ENCODE measurements at regions not wholly inside any gene's neighbourhood (a gene's known extent, or its start where the extent isn't known, plus 50 kb on each side); places are given as distances from the start of the nearest gene placed in this dataset. TPM values are rescaled to one million over a fixed set of nuclear protein-coding genes. Genes with fewer than 3 reads are reported as not detected.

- intact Hi-C loops (cut with DNase I), result no loop called here
- no peak for DNase-seq
- no peak overlapping the region for H3K27ac ChIP-seq
These were observed 113.2 kb downstream of the TM9SF2 start for GRCh38 chr13:99614465-99614885.

More at GRCh38 chr13:99614465-99614885, 113.2 kb downstream of the TM9SF2 start:
- H3K4me3 ChIP-seq, result no peak overlapping the region
- H3K4me1 ChIP-seq (ENCODE audit: insufficient read depth), result peaks cover 3% of the 10 kb centered on the region
- no peaks in the 10 kb centered on the region for H3K36me3 ChIP-seq
- WGBS, 3 donors, result 36 to 49% (median 43%) methylated on average over 9 of the region's 9 CpGs
- TF ChIP-seq POLR2A (IDR thresholded peaks at IDR 0.05), result no peak
- TF ChIP-seq EP300 (IDR thresholded peaks at IDR 0.05), result no peak
- TF ChIP-seq CTCF (IDR thresholded peaks at IDR 0.05), result no peak
- H3K27me3 ChIP-seq, result no peaks in the 10 kb centered on the region
- no peaks in the 10 kb centered on the region for H3K9me3 ChIP-seq

Small RNA genes in the stretch of these regions (microRNA-seq; reads per million reads assigned to microRNA genes)
- 0 reads per million in 3 donors for gene MIR4306

Small RNA genes in the stretch of these regions (small RNA-seq; reads per million reads assigned to genes)
- gene MIR4306 (not detected), gene RF00402 (not detected)
